Suprapubic skin (tissue), 4 donors: ENCODE measurements at regions not wholly inside any gene's neighbourhood (a gene's known extent, or its start where the extent isn't known, plus 50 kb on each side); places are given as distances from the start of the nearest gene placed in this dataset.

Experiments used
- CTCF ChIP-seq, 2 donors: fragments of 200-600 bp in 1 of 2; fragments of 450-650 bp in 1 of 2; sonication (generic) in 1 of 2; IDR thresholded peaks; one replicate each; pipeline ENCODE4 v1.5.1; 2016 to 2019; ENCODE audit warnings: antibody characterized with exemption in 2 of 2, mild to moderate bottlenecking in 1 of 2, moderate library complexity in 1 of 2
- EP300 ChIP-seq: sonication (generic); formaldehyde crosslinking; IDR thresholded peaks from one replicate; pipeline ENCODE4 v1.6.1; 2017; ENCODE audit warnings: antibody characterized with exemption
- POLR2A ChIP-seq, 2 donors: fragments of 450-650 bp; IDR thresholded peaks; one replicate each; pipeline ENCODE4 v1.6.1; 2017; ENCODE audit warnings: antibody characterized with exemption in 2 of 2, mild to moderate bottlenecking in 2 of 2, moderate library complexity in 2 of 2
- POLR2AphosphoS5 ChIP-seq, 3 donors: sonication (generic); formaldehyde crosslinking; IDR thresholded peaks; one replicate each; pipeline ENCODE4 v1.6.1; 2017; ENCODE audit warnings: antibody characterized with exemption in 3 of 3

GRCh38 chr6:120230008-120230407, 880.4 kb upstream of the MAN1A1 start:
- TF ChIP-seq CTCF (IDR thresholded peaks at IDR 0.05), result no peak
- no peak for TF ChIP-seq EP300
- no peak for TF ChIP-seq POLR2AphosphoS5 (IDR thresholded peaks at IDR 0.05)
- TF ChIP-seq POLR2A (IDR thresholded peaks at IDR 0.05), result no peak
